ENCODE measurements at regions not wholly inside any gene's neighbourhood (a gene's known extent, or its start where the extent isn't known, plus 50 kb on each side); places are given as distances from the start of the nearest gene placed in this dataset.

DNA sequence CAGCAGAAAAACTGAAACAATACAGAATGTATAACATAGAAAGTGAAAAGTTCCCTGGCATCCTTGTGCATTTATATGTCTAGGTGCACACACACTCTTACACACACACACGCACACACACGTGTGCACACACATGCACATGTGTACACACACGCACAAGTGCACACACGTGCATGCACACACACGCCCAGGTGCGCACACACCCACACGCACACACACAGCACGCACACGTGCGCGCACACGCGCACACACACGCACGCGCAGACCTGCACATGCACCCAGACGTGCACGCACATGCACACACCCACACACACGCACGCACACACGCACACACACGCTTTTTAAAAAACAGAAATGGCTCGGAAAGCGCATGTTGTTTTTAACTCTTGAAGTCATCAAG is 86.5 kb downstream of the NUF2 start:
- TF ChIP-seq CTCF (IDR thresholded peaks at IDR 0.05), result no peak
- TF ChIP-seq POLR2A (IDR thresholded peaks at IDR 0.05), result no peak

Data from right lobe of liver (tissue), 4 donors.